H1 (cell line): ENCODE measurements at regions not wholly inside any gene's neighbourhood (a gene's known extent, or its start where the extent isn't known, plus 50 kb on each side); places are given as distances from the start of the nearest gene placed in this dataset.

ENCODE experiments used
- CTCF ChIA-PET: fragments of 300-600 bp; sonication (Branson Sonifier 250); formaldehyde crosslinking; loops from one replicate; lab custom pipeline; 2021; ENCODE audit not compliant: partially characterized antibody; lab: Charles Lee
- POLR2A ChIA-PET: fragments of 300-600 bp; sonication (Branson Sonifier 250); formaldehyde crosslinking; loops from one replicate; lab custom pipeline; 2021; ENCODE audit warnings: inconsistent platforms; ENCODE audit not compliant: partially characterized antibody; lab: Charles Lee
- DNase-seq, 2 experiments: peaks; one replicate each; pipeline versions ENCODE4 v3.0.0 to v3.0.0-alpha.2; 2010 to 2022; ENCODE audit warnings: low spot score in 2 of 2, low read depth in 1 of 2, mixed read lengths in 1 of 2
- FAIRE-seq: peaks from 2 replicates; lab custom pipeline; 2011; peaks lifted over from hg19 to GRCh38; lab: Jason Lieb, UNC
- H2AFZ ChIP-seq: 2 replicates; pipeline ENCODE4 v1.8.1; 2012; ENCODE audit warnings: low read length, inconsistent platforms
- H2AK5ac ChIP-seq: 2 replicates; pipeline ENCODE4 v1.6.1; 2013; ENCODE audit warnings: low read depth, low read length
- H2BK120ac ChIP-seq: replicated peaks from 2 replicates; pipeline ENCODE3; 2013; ENCODE audit warnings: low read depth, low read length, inconsistent platforms
- H2BK12ac ChIP-seq: 2 replicates; pipeline ENCODE4 v1.6.1; 2013; ENCODE audit warnings: low read depth, low read length
- H2BK15ac ChIP-seq: 2 replicates; pipeline ENCODE4 v1.6.1; 2013; ENCODE audit warnings: low read length
- H2BK20ac ChIP-seq: 2 replicates; pipeline ENCODE4 v1.6.1; 2013; ENCODE audit warnings: low read length
- H2BK5ac ChIP-seq: 2 replicates; pipeline ENCODE4 v1.6.1; 2013; ENCODE audit warnings: low read depth, low read length
- H3K14ac ChIP-seq: 2 replicates; pipeline ENCODE4 v1.6.1; 2013; ENCODE audit warnings: inconsistent platforms; ENCODE audit not compliant: insufficient read length
- H3K18ac ChIP-seq: 2 replicates; pipeline ENCODE4 v1.6.1; 2013; ENCODE audit warnings: low read length; ENCODE audit errors: extremely low read depth
- H3K23ac ChIP-seq: 2 replicates; pipeline ENCODE4 v1.6.1; 2013; ENCODE audit warnings: inconsistent platforms; ENCODE audit not compliant: insufficient read length
- H3K23me2 ChIP-seq: 2 replicates; pipeline ENCODE4 v1.6.1; 2013; ENCODE audit warnings: low read depth, low read length
- H3K27ac ChIP-seq: 2 replicates; pipeline ENCODE4 v1.6.1; 2011; ENCODE audit warnings: low read depth, low read length, inconsistent platforms
- H3K27me3 ChIP-seq, 4 experiments: replicated peaks in 1 of 4; 1 replicate in 1 of 4; 2 replicates in 3 of 4; pipeline versions ENCODE4 v1.6.1 to v1.8.1; 2011 to 2013; ENCODE audit warnings: low read length in 3 of 4, mild to moderate bottlenecking in 3 of 4, inconsistent platforms in 2 of 4, mixed read lengths in 2 of 4, moderate library complexity in 1 of 4; ENCODE audit not compliant: control insufficient read depth in 3 of 4, insufficient read depth in 3 of 4; ENCODE audit errors: extremely low read depth in 1 of 4
- H3K36me3 ChIP-seq, 4 experiments: 2 replicates each; pipeline versions ENCODE4 v1.6.1 to v1.8.1; 2011 to 2013; ENCODE audit warnings: mild to moderate bottlenecking in 4 of 4, low read length in 3 of 4, moderate library complexity in 2 of 4, control low read depth in 1 of 4, inconsistent platforms in 1 of 4; ENCODE audit not compliant: insufficient read depth in 4 of 4, control insufficient read depth in 2 of 4
- H3K4ac ChIP-seq: replicated peaks from 2 replicates; pipeline ENCODE3; 2013; ENCODE audit warnings: low read length, low read depth, mixed read lengths, inconsistent platforms; ENCODE audit not compliant: insufficient read length
- H3K4me1 ChIP-seq, 4 experiments: replicated peaks in 1 of 4; 1 replicate in 1 of 4; 2 replicates in 3 of 4; pipeline versions ENCODE4 v1.6.1 to v1.8.1; 2011 to 2013; ENCODE audit warnings: low read length in 3 of 4, inconsistent platforms in 2 of 4, mixed read lengths in 1 of 4; ENCODE audit not compliant: insufficient read depth in 4 of 4, control insufficient read depth in 3 of 4
- H3K4me2 ChIP-seq, 2 experiments: 2 replicates each; pipeline versions ENCODE4 v1.6.1 to v1.8.1; 2011 to 2013; ENCODE audit warnings: low read depth in 2 of 2, low read length in 2 of 2, control low read depth in 1 of 2, inconsistent platforms in 1 of 2, mild to moderate bottlenecking in 1 of 2; ENCODE audit not compliant: insufficient read depth in 1 of 2
- H3K4me3 ChIP-seq, 4 experiments: fragments of 200-600, 300-600 bp in 1 of 4; sonication (generic), shearing (Covaris generic), sonication (Bioruptor Twin) in 1 of 4; 2 replicates each; pipeline versions ENCODE4 v1.5.1 to v1.8.1; 2011 to 2016; ENCODE audit warnings: low read length in 4 of 4, low read depth in 3 of 4, control low read depth in 2 of 4, inconsistent platforms in 2 of 4, mild to moderate bottlenecking in 2 of 4, mixed read lengths in 1 of 4, moderate library complexity in 1 of 4; ENCODE audit not compliant: insufficient read depth in 2 of 4; ENCODE audit errors: extremely low read depth in 1 of 4
- H3K56ac ChIP-seq: replicated peaks from 2 replicates; pipeline ENCODE3; 2013; ENCODE audit warnings: low read depth, mild to moderate bottlenecking, mixed read lengths, low read length, inconsistent platforms; ENCODE audit not compliant: insufficient read length
- H3K79me1 ChIP-seq: 2 replicates; pipeline ENCODE4 v1.6.1; 2013; ENCODE audit warnings: low read depth, low read length, control low read depth
- H3K79me2 ChIP-seq, 2 experiments: 2 replicates each; pipeline versions ENCODE4 v1.6.1 to v1.8.1; 2012 to 2013; ENCODE audit warnings: low read length in 2 of 2, mild to moderate bottlenecking in 2 of 2, inconsistent platforms in 1 of 2; ENCODE audit not compliant: insufficient read depth in 2 of 2, control insufficient read depth in 1 of 2
- H3K9ac ChIP-seq, 4 experiments: replicated peaks in 1 of 4; 1 replicate in 1 of 4; 2 replicates in 3 of 4; pipeline versions ENCODE4 v1.6.1 to v1.8.1; 2011 to 2013; ENCODE audit warnings: low read depth in 3 of 4, low read length in 3 of 4, control low read depth in 2 of 4, mild to moderate bottlenecking in 2 of 4, moderate library complexity in 2 of 4, inconsistent platforms in 1 of 4; ENCODE audit errors: extremely low read depth in 1 of 4
- H3K9me3 ChIP-seq, 2 experiments: 2 replicates each; pipeline versions ENCODE4 v1.6.1 to v1.8.1; 2012 to 2013; ENCODE audit warnings: mild to moderate bottlenecking in 2 of 2, moderate library complexity in 2 of 2, control low read depth in 1 of 2, inconsistent platforms in 1 of 2, low read depth in 1 of 2, low read length in 1 of 2, mixed read lengths in 1 of 2; ENCODE audit not compliant: insufficient read depth in 2 of 2
- H4K20me1 ChIP-seq, 2 experiments: replicated peaks in 1 of 2; 2 replicates each; pipeline versions ENCODE3 to v1.8.1; 2011 to 2013; ENCODE audit warnings: inconsistent platforms in 2 of 2, low read length in 2 of 2, mild to moderate bottlenecking in 1 of 2; ENCODE audit not compliant: insufficient read depth in 2 of 2, control insufficient read depth in 1 of 2
- H4K5ac ChIP-seq: 2 replicates; pipeline ENCODE4 v1.6.1; 2013; ENCODE audit warnings: low read length, low read depth, mixed read lengths, inconsistent platforms; ENCODE audit not compliant: insufficient read length
- H4K8ac ChIP-seq: 2 replicates; pipeline ENCODE4 v1.8.0; 2013; ENCODE audit warnings: mild to moderate bottlenecking, moderate library complexity, low read length, inconsistent platforms; ENCODE audit not compliant: insufficient read depth; ENCODE audit errors: extremely low read depth
- H4K91ac ChIP-seq: replicated peaks from 2 replicates; pipeline ENCODE3; 2013; ENCODE audit warnings: low read length, mixed read lengths, inconsistent platforms; ENCODE audit not compliant: insufficient read length
- ASH2L ChIP-seq: fragments of 200-600, 300-600 bp; sonication (generic); IDR thresholded peaks from one replicate; pipeline ENCODE4 v1.7.1; 2017; ENCODE audit warnings: low read length
- BCL11A ChIP-seq, 2 experiments: IDR thresholded peaks; one replicate each; pipeline ENCODE4 v1.6.1; 2011; ENCODE audit warnings: low read depth in 2 of 2, low read length in 2 of 2, mild to moderate bottlenecking in 2 of 2
- CBX5 ChIP-seq: fragments of 300-800, 300-1000 bp; sonication (generic); IDR thresholded peaks from 2 replicates; pipeline ENCODE4 v1.7.1; 2016; ENCODE audit warnings: antibody characterized with exemption, low read length, low read depth
- KDM4A ChIP-seq: IDR thresholded peaks from one replicate; pipeline ENCODE4 v1.7.1; 2012; ENCODE audit warnings: low read depth, mild to moderate bottlenecking, moderate library complexity, low read length, inconsistent platforms; ENCODE audit not compliant: severe bottlenecking
- MAFK ChIP-seq: IDR thresholded peaks from 2 replicates; pipeline ENCODE4 v1.6.1; 2012; ENCODE audit warnings: low read depth, mild to moderate bottlenecking, improper control_type of control experiment, low read length
- NANOG ChIP-seq: IDR thresholded peaks from 2 replicates; pipeline ENCODE4 v1.6.1; 2011; ENCODE audit warnings: low read length, low read depth, mild to moderate bottlenecking, inconsistent platforms; ENCODE audit not compliant: insufficient read depth, poor library complexity, severe bottlenecking
- POLR2A ChIP-seq, 2 experiments: IDR thresholded peaks; 1 replicate in 1 of 2; 2 replicates in 1 of 2; pipeline ENCODE4 v1.6.1; 2011; ENCODE audit warnings: low read depth in 2 of 2, low read length in 2 of 2, mild to moderate bottlenecking in 2 of 2; ENCODE audit errors: control extremely low read depth in 1 of 2
- POU5F1 ChIP-seq: IDR thresholded peaks from 2 replicates; pipeline ENCODE4 v1.6.1; 2011; ENCODE audit warnings: low read depth, mild to moderate bottlenecking, low read length, moderate library complexity
- RBBP5 ChIP-seq: IDR thresholded peaks from 2 replicates; pipeline ENCODE4 v1.7.1; 2012; ENCODE audit warnings: low read depth, mild to moderate bottlenecking, inconsistent platforms, low read length, moderate library complexity, borderline replicate concordance
- RFX5 ChIP-seq: IDR thresholded peaks from 2 replicates; pipeline ENCODE4 v1.6.1; 2011; ENCODE audit warnings: low read depth, low read length, improper control_type of control experiment, borderline replicate concordance
- SP2 ChIP-seq: IDR thresholded peaks from 2 replicates; pipeline ENCODE4 v1.6.1; 2012; ENCODE audit warnings: mild to moderate bottlenecking, low read length, inconsistent platforms
- TBP ChIP-seq: IDR thresholded peaks from 2 replicates; pipeline ENCODE4 v1.6.1; 2011; ENCODE audit warnings: low read depth, low read length, improper control_type of control experiment
- TCF12 ChIP-seq: IDR thresholded peaks from 2 replicates; pipeline ENCODE4 v1.6.1; 2011; ENCODE audit warnings: low read depth, mild to moderate bottlenecking, low read length
- WGBS, 2 experiments: shearing (Covaris generic) in 1 of 2; methylation state at CpG; one replicate each; pipeline versions ENCODE4 v1.1.6 to v1.1.7; 2013 to 2015; ENCODE audit warnings: low lambda C conversion rate in 2 of 2, mixed read lengths in 2 of 2, inconsistent platforms in 1 of 2, low coverage in 1 of 2, missing lambda C conversion rate in 1 of 2; ENCODE audit not compliant: insufficient replicate concordance in 2 of 2, insufficient coverage in 1 of 2, insufficient read length in 1 of 2; ENCODE audit errors: extremely low coverage in 1 of 2, missing lambda C conversion rate in 1 of 2; 5-methylcytosine and 5-hydroxymethylcytosine counted together

GRCh38 chr4:156177941-156178340 lies 224.3 kb upstream of the CTSO start:
- 97% methylated on average over 3 of the region's 3 CpGs; no CpG with 5 or more reads in 1 of the 2 experiments for WGBS, 2 experiments
- Histone ChIP-seq H3K4me2 (no peak overlapping the region), H4K8ac (no peak overlapping the region), H3K9me3 (no peaks in the 10 kb centered on the region), H3K14ac (no peak overlapping the region), H4K91ac (no peak overlapping the region), H3K9ac (no peak overlapping the region), H3K23me2 (no peaks in the 10 kb centered on the region), H2BK5ac (no peak overlapping the region), H3K18ac (no peak overlapping the region), H3K79me1 (no peaks in the 10 kb centered on the region), H3K79me2 (no peaks in the 10 kb centered on the region), H3K36me3 (no peaks in the 10 kb centered on the region), H3K27me3 (no peaks in the 10 kb centered on the region), H2BK12ac (no peak overlapping the region), H2AK5ac (no peak overlapping the region), H4K20me1 (no peaks in the 10 kb centered on the region), H3K4me3 (no peak overlapping the region), H2AFZ (no peak overlapping the region), H4K5ac (no peak overlapping the region), H3K4ac (no peak overlapping the region), H2BK20ac (no peak overlapping the region), H2BK15ac (no peak overlapping the region), H3K27ac (no peak overlapping the region), H3K56ac (no peak overlapping the region), H3K23ac (no peak overlapping the region), H3K4me1 (peaks cover 0 to 3% (median 0%) of the 10 kb centered on the region in 4 experiments; a peak in 2 of 7 replicates), H2BK120ac (no peak overlapping the region)
- no peak for TF ChIP-seq ASH2L
- TF ChIP-seq KDM4A: no peak
- TF ChIP-seq POLR2A (IDR thresholded peaks at IDR 0.05; ENCODE audit: control extremely low read depth in 1 of 2, low read depth in 2 of 2, low read length in 2 of 2): no peak
- no peak for TF ChIP-seq MAFK
- TF ChIP-seq RFX5: no peak
- TF ChIP-seq POU5F1: no peak
- TF ChIP-seq TCF12: no peak
- no peak for TF ChIP-seq CBX5
- no peak for TF ChIP-seq BCL11A (IDR thresholded peaks at IDR 0.05; ENCODE audit: low read depth in 2 of 2, low read length in 2 of 2)
- TF ChIP-seq NANOG: no peak
- no peak for TF ChIP-seq TBP
- TF ChIP-seq SP2: no peak
- no peak for TF ChIP-seq RBBP5
- POLR2A ChIA-PET: no interaction called here
- DNase-seq (no peak), FAIRE-seq (no peak)
- CTCF ChIA-PET: interaction anchor here (1.5 kb wide), 1 partner anchor 8 kb away, joined by 4 read pairs; no protein-coding TSS in a partner anchor
